ENCODE measurements at regions not wholly inside any gene's neighbourhood (a gene's known extent, or its start where the extent isn't known, plus 50 kb on each side); places are given as distances from the start of the nearest gene placed in this dataset.
"Not testable (repeated sequence)": the region's sequence is repeated elsewhere in the genome, so short reads cannot be mapped to it uniquely, and the experiment has no call there.

GRCh38 chr4:99763635-99764101 is 53.0 kb upstream of the DAPP1 start:
- DNase-seq (ENCODE audit: low spot score): no peak

- no peak for DNase-seq (ENCODE audit: low spot score)
These were observed 53.9 kb upstream of the DAPP1 start for GRCh38 chr4:99762728-99763127.

- DNase-seq (ENCODE audit: low spot score): no peak
These were observed 56.6 kb upstream of the DAPP1 start for GRCh38 chr4:99759988-99760387.

- DNase-seq (ENCODE audit: low spot score): no peak
These were observed 57.2 kb upstream of the DAPP1 start for GRCh38 chr4:99759346-99759984.

GRCh38 chr4:99755223-99755944 is 61.2 kb upstream of the DAPP1 start:
- no peak for DNase-seq (ENCODE audit: low spot score)

GRCh38 chr4:99754756-99755155 is 61.9 kb upstream of the DAPP1 start:
- no peak for DNase-seq (ENCODE audit: low spot score)

- no peak for DNase-seq (ENCODE audit: low spot score)
These were observed 62.7 kb upstream of the DAPP1 start for GRCh38 chr4:99753931-99754330.

GRCh38 chr4:99749445-99750391 is 66.9 kb upstream of the DAPP1 start:
- no peak for DNase-seq (ENCODE audit: low spot score)

- no peak for DNase-seq (ENCODE audit: low spot score)
These were observed 70.2 kb upstream of the DAPP1 start for GRCh38 chr4:99746443-99746842.

GRCh38 chr4:99736846-99737245 is 79.2 kb upstream of the C4orf54 start:
- no peak for DNase-seq (ENCODE audit: low spot score)

- DNase-seq (ENCODE audit: low spot score): no peak
These were observed 78.2 kb upstream of the C4orf54 start for GRCh38 chr4:99735822-99736221.

GRCh38 chr4:99734583-99735322 is 77.1 kb upstream of the C4orf54 start:
- DNase-seq (ENCODE audit: low spot score): no peak

GRCh38 chr4:99733455-99733854 is 75.8 kb upstream of the C4orf54 start:
- DNase-seq (ENCODE audit: low spot score): not testable (repeated sequence)

GRCh38 chr4:99729186-99729585 is 71.6 kb upstream of the C4orf54 start:
- no peak for DNase-seq (ENCODE audit: low spot score)

GRCh38 chr4:99724067-99724466 is 66.4 kb upstream of the C4orf54 start:
- DNase-seq (ENCODE audit: low spot score): no peak

GRCh38 chr4:99723612-99724011 is 66.0 kb upstream of the C4orf54 start:
- peak; percentile 92 for DNase-seq (ENCODE audit: low spot score)

- peak; percentile 9 for DNase-seq (ENCODE audit: low spot score)
These were observed 65.1 kb upstream of the C4orf54 start for GRCh38 chr4:99722725-99723124.

GRCh38 chr4:99722006-99722405 is 64.4 kb upstream of the C4orf54 start:
- peak; percentile 10 for DNase-seq (ENCODE audit: low spot score)

GRCh38 chr4:99720206-99720605 is 62.6 kb upstream of the C4orf54 start:
- DNase-seq (ENCODE audit: low spot score): no peak

GRCh38 chr4:99716996-99717395 is 59.4 kb upstream of the C4orf54 start:
- DNase-seq (ENCODE audit: low spot score): no peak

GRCh38 chr4:99715286-99715685 is 57.7 kb upstream of the C4orf54 start:
- DNase-seq (ENCODE audit: low spot score): no peak

GRCh38 chr4:99714179-99714578 is 56.6 kb upstream of the C4orf54 start:
- no peak for DNase-seq (ENCODE audit: low spot score)

All from hematopoietic multipotent progenitor cell treated with erythropoietin and hydrocortisone succinate and interleukin-3 and kit ligand, for 15 days (in vitro differentiated cells).